ENCODE measurements at regions not wholly inside any gene's neighbourhood (a gene's known extent, or its start where the extent isn't known, plus 50 kb on each side); places are given as distances from the start of the nearest gene placed in this dataset.

DNA sequence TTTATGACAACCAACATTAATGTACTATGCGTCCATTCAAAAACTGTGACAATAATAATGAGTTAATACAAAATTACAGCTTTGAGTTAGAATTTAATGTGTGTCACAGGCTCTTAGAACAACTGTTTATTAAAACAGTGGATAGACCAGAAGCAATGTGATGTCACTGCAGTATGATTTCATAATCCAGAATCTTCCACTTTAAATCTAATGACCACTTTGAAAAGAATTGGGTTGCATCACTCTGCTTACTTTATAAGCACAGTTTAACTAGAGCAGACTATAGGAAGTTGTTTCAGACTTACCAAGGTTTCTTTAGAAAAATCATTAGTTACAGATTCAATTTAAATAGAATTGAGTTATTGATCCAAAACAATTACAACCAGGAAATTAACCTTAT lies 758.5 kb downstream of the KCTD8 start:
- 89 to 91% methylated on average over 1 of the region's 1 CpG for WGBS, 2 donors
- ATAC-seq (ENCODE audit: low FRiP score) (no peak), DNase-seq (no peak)
- intact Hi-C loops (cut with DNase I): no loop called here
- H3K4me3 ChIP-seq (ENCODE audit: low read length in 2 of 2): no peak overlapping the region
- H3K4me1 ChIP-seq (ENCODE audit: control insufficient read depth in 1 of 2, insufficient read depth in 2 of 2, low read length in 2 of 2): no peaks in the 10 kb centered on the region
- no peak overlapping the region for H3K27ac ChIP-seq (ENCODE audit: low read depth in 1 of 2, low read length in 2 of 2)
- no peaks in the 10 kb centered on the region for H3K36me3 ChIP-seq (ENCODE audit: control insufficient read depth in 1 of 2, insufficient read depth in 2 of 2, low read length in 1 of 2)
- H3K9me3 ChIP-seq (ENCODE audit: control insufficient read depth, low read length): no peaks in the 10 kb centered on the region
- H3K27me3 ChIP-seq (ENCODE audit: control insufficient read depth in 1 of 2, insufficient read depth in 2 of 2, low read length in 1 of 2): no peaks in the 10 kb centered on the region

DNA sequence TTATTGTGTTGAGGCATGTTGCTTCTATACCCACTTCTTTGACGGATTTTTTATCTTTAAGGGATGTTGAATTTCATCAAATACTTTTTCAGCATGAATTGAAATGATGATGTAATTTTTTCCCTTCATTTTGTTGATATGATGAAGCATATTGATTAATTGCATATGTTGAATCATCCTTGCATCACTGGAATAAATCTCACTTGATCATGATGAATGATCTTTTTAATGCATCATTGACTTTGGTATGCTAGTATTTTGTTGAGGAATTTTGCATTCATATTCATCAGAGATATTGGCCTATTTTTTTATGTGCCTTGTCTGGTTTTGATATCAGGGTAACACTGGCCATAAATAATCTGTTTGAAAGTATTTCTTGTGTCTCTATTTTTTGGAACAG lies 754.7 kb downstream of the KCTD8 start:
- intact Hi-C loops (cut with DNase I): no loop called here
- Histone ChIP-seq H3K27me3 (ENCODE audit: control insufficient read depth in 1 of 2, insufficient read depth in 2 of 2, low read length in 1 of 2) (no peaks in the 10 kb centered on the region), H3K9me3 (ENCODE audit: control insufficient read depth, low read length) (no peaks in the 10 kb centered on the region), H3K36me3 (ENCODE audit: control insufficient read depth in 1 of 2, insufficient read depth in 2 of 2, low read length in 1 of 2) (no peaks in the 10 kb centered on the region), H3K27ac (ENCODE audit: low read depth in 1 of 2, low read length in 2 of 2) (no peak overlapping the region), H3K4me3 (ENCODE audit: low read length in 2 of 2) (no peak overlapping the region), H3K4me1 (ENCODE audit: control insufficient read depth in 1 of 2, insufficient read depth in 2 of 2, low read length in 2 of 2) (no peaks in the 10 kb centered on the region)
- DNase-seq (no peak), ATAC-seq (ENCODE audit: low FRiP score) (no peak)
- 28 to 33% methylated on average over 1 of the region's 1 CpG for WGBS, 2 donors

DNA sequence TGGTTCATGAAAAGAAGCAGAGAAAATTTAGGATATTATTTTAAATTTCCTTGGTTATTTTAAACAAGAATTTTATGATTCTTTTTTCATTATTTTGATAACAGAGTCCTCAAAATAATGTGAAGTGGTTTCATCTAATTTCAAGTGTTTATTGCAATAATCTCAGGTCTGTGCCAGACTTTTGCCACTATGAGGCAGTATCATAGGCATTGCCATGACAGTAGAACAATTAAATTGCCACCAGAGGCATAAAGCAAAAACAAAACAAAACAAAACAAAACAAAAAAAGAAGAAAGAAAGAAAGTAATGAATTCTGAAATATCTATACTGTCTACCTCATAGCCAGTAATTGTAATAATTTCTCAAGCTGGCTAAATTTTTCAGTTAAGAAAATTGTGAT lies 739.2 kb downstream of the KCTD8 start:
- Histone ChIP-seq H3K9me3 (ENCODE audit: control insufficient read depth, low read length) (peaks cover 2% of the 10 kb centered on the region), H3K27me3 (ENCODE audit: control insufficient read depth in 1 of 2, insufficient read depth in 2 of 2, low read length in 1 of 2) (no peaks in the 10 kb centered on the region), H3K4me3 (ENCODE audit: low read length in 2 of 2) (no peak overlapping the region), H3K27ac (ENCODE audit: low read depth in 1 of 2, low read length in 2 of 2) (no peak overlapping the region), H3K4me1 (ENCODE audit: control insufficient read depth in 1 of 2, insufficient read depth in 2 of 2, low read length in 2 of 2) (no peaks in the 10 kb centered on the region), H3K36me3 (ENCODE audit: control insufficient read depth in 1 of 2, insufficient read depth in 2 of 2, low read length in 1 of 2) (no peaks in the 10 kb centered on the region)
- no peak for ATAC-seq (ENCODE audit: low FRiP score)
- intact Hi-C loops (cut with DNase I): no loop called here
- no peak for DNase-seq

DNA sequence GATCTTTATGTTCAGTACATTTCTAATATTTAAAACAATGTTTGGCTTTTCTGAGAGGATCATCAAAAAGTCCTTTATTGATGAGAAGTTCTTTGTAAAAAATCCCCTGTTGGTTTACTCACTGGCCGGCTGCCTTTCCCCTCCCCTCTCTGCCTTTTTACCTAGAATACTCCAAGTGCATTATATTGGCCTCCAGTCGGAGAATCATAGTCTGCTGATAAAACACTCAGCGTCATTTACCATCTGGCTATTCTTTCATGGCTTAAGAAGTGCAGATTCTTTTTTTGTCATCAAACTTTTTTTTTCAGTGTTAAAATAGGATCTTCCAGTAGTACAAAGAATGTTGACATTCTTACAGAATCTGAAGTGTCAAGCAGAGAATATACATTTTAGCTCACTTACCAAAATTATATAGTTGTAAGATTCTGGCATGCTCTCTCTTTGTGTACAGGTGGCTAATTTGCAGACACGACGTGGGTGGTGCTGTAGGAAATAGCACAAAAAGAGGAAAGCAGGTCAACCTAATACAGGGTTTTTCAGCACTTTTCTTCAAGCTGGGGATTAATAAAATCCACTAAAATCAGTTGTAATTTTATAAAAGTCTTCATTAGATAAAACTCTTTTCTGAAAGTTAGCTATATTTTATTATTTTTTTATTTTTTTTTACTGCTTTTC lies 731.8 kb downstream of the KCTD8 start:
- no peaks in the 10 kb centered on the region for H3K9me3 ChIP-seq (ENCODE audit: control insufficient read depth, low read length)
- intact Hi-C loops (cut with DNase I): no loop called here
- no peaks in the 10 kb centered on the region for H3K36me3 ChIP-seq (ENCODE audit: control insufficient read depth in 1 of 2, insufficient read depth in 2 of 2, low read length in 1 of 2)
- H3K4me3 ChIP-seq (ENCODE audit: low read length in 2 of 2): no peak overlapping the region
- no peak for DNase-seq
- no peak overlapping the region for H3K27ac ChIP-seq (ENCODE audit: low read depth in 1 of 2, low read length in 2 of 2)
- H3K4me1 ChIP-seq (ENCODE audit: control insufficient read depth in 1 of 2, insufficient read depth in 2 of 2, low read length in 2 of 2): no peaks in the 10 kb centered on the region
- no peaks in the 10 kb centered on the region for H3K27me3 ChIP-seq (ENCODE audit: control insufficient read depth in 1 of 2, insufficient read depth in 2 of 2, low read length in 1 of 2)
- WGBS, 2 donors: 57 to 62% methylated on average over 5 of the region's 5 CpGs
- ATAC-seq (ENCODE audit: low FRiP score): no peak

DNA sequence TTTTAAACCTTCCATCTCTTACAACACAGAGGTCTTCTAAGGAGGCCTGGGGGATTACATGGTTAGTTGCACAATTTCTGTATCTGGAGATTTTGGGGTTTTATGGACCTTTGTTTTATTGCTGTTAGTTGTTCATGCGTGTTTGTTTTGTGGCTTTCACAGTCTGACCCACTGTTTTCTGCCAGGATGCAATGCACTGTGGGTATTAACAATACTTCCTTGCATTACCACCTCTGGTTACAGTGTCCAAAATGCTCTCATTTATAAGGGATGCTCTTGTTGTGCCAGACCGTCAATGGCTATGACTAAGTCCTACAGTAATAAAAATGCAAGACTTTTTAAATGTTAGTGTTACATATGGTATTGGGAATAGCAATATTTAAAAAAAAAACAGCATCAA lies 730.2 kb downstream of the KCTD8 start:
- 87 to 90% methylated on average over 2 of the region's 2 CpGs for WGBS, 2 donors
- intact Hi-C loops (cut with DNase I): no loop called here
- no peaks in the 10 kb centered on the region for H3K9me3 ChIP-seq (ENCODE audit: control insufficient read depth, low read length)
- H3K27me3 ChIP-seq (ENCODE audit: control insufficient read depth in 1 of 2, insufficient read depth in 2 of 2, low read length in 1 of 2): no peaks in the 10 kb centered on the region
- H3K27ac ChIP-seq (ENCODE audit: low read depth in 1 of 2, low read length in 2 of 2): no peak overlapping the region
- H3K4me1 ChIP-seq (ENCODE audit: control insufficient read depth in 1 of 2, insufficient read depth in 2 of 2, low read length in 2 of 2): no peaks in the 10 kb centered on the region
- no peak overlapping the region for H3K4me3 ChIP-seq (ENCODE audit: low read length in 2 of 2)
- DNase-seq (no peak), ATAC-seq (ENCODE audit: low FRiP score) (no peak)
- H3K36me3 ChIP-seq (ENCODE audit: control insufficient read depth in 1 of 2, insufficient read depth in 2 of 2, low read length in 1 of 2): no peaks in the 10 kb centered on the region

DNA sequence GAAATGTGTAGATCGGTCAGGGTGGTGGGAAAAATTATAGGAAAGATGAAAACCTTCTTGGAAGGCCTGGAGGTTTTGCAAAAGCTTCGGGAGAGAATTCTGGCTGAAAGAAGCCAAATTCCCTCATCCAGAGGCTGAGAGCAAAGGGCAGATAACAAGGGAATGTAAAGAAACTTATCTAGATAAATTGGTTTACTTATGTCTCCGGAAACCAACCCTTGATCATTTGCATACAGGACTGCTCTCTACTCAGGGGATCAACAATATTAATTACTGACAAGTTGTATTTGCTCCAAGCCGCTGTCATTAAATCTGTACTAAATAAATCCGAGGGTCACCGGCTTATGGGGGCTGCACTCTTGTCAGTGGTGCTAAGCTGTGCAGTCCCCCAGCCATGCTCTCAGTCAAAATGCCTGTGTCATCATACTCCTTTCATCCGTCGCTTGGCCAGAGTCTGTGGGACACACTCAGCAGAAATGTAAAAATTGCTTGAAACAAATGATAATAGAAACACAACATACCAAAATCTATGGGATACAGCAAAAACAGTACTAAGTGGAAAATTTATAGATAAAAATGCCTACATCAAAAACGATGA lies 715.7 kb downstream of the KCTD8 start:
- H3K9me3 ChIP-seq (ENCODE audit: control insufficient read depth, low read length): no peaks in the 10 kb centered on the region
- no peak for ATAC-seq (ENCODE audit: low FRiP score)
- H3K27me3 ChIP-seq (ENCODE audit: control insufficient read depth in 1 of 2, insufficient read depth in 2 of 2, low read length in 1 of 2): no peaks in the 10 kb centered on the region
- H3K4me1 ChIP-seq (ENCODE audit: control insufficient read depth in 1 of 2, insufficient read depth in 2 of 2, low read length in 2 of 2): no peaks in the 10 kb centered on the region
- 32 to 38% methylated on average over 9 of the region's 9 CpGs for WGBS, 2 donors
- no peak overlapping the region for H3K4me3 ChIP-seq (ENCODE audit: low read length in 2 of 2)
- H3K27ac ChIP-seq (ENCODE audit: low read depth in 1 of 2, low read length in 2 of 2): no peak overlapping the region
- intact Hi-C loops (cut with DNase I): no loop called here
- H3K36me3 ChIP-seq (ENCODE audit: control insufficient read depth in 1 of 2, insufficient read depth in 2 of 2, low read length in 1 of 2): no peaks in the 10 kb centered on the region
- DNase-seq: no peak

DNA sequence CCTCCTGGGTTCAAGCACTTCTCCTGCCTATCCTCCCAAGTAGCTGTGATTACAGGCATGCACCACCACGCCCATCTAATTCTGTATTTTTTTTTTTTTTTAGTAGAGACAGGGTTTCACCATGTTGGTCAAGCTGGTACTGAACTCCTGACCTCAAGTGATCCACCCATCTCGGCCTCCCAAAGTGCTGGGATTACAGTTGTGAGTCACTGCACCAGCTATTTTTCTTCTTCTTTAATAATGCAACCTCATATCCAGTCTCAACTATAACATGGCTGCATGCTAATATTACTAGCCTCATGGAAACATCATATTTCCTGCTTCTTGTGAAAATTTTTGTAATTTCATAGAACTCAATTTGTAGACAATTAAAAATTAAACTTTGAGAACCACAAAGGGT lies 706.5 kb downstream of the KCTD8 start:
- DNase-seq (no peak), ATAC-seq (ENCODE audit: low FRiP score) (no peak)
- Histone ChIP-seq H3K4me1 (ENCODE audit: control insufficient read depth in 1 of 2, insufficient read depth in 2 of 2, low read length in 2 of 2) (no peaks in the 10 kb centered on the region), H3K9me3 (ENCODE audit: control insufficient read depth, low read length) (no peaks in the 10 kb centered on the region), H3K27me3 (ENCODE audit: control insufficient read depth in 1 of 2, insufficient read depth in 2 of 2, low read length in 1 of 2) (no peaks in the 10 kb centered on the region), H3K27ac (ENCODE audit: low read depth in 1 of 2, low read length in 2 of 2) (no peak overlapping the region), H3K4me3 (ENCODE audit: low read length in 2 of 2) (no peak overlapping the region), H3K36me3 (ENCODE audit: control insufficient read depth in 1 of 2, insufficient read depth in 2 of 2, low read length in 1 of 2) (no peaks in the 10 kb centered on the region)
- WGBS, 2 donors: 69 to 80% methylated on average over 2 of the region's 2 CpGs
- intact Hi-C loops (cut with DNase I): no loop called here

DNA sequence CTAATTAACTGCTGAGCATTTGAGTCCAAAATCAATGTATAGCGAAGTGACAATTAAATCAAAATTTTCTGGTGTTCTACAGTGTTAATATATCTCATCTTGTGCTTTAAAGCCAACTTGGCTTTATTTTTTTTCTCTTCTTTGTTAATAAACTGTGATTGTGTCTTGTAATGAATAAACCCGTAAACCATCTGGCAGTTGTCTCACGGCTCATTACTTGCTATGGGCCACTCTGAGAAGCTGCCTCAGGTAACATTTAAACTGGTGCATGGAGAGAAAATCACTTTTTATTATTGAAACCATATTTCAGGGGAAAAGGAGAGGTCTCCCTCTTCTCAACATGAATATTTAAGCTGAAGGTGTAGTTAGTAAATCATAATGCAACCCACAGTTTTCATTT lies 694.0 kb downstream of the KCTD8 start:
- H3K27ac ChIP-seq (ENCODE audit: low read depth in 1 of 2, low read length in 2 of 2): no peak overlapping the region
- H3K4me3 ChIP-seq (ENCODE audit: low read length in 2 of 2): no peak overlapping the region
- intact Hi-C loops (cut with DNase I): no loop called here
- no peak for DNase-seq
- no peaks in the 10 kb centered on the region for H3K36me3 ChIP-seq (ENCODE audit: control insufficient read depth in 1 of 2, insufficient read depth in 2 of 2, low read length in 1 of 2)
- H3K4me1 ChIP-seq (ENCODE audit: control insufficient read depth in 1 of 2, insufficient read depth in 2 of 2, low read length in 2 of 2): no peaks in the 10 kb centered on the region
- H3K27me3 ChIP-seq (ENCODE audit: control insufficient read depth in 1 of 2, insufficient read depth in 2 of 2, low read length in 1 of 2): no peaks in the 10 kb centered on the region
- 89% methylated on average over 3 of the region's 3 CpGs for WGBS, 2 donors
- H3K9me3 ChIP-seq (ENCODE audit: control insufficient read depth, low read length): no peaks in the 10 kb centered on the region
- no peak for ATAC-seq (ENCODE audit: low FRiP score)

DNA sequence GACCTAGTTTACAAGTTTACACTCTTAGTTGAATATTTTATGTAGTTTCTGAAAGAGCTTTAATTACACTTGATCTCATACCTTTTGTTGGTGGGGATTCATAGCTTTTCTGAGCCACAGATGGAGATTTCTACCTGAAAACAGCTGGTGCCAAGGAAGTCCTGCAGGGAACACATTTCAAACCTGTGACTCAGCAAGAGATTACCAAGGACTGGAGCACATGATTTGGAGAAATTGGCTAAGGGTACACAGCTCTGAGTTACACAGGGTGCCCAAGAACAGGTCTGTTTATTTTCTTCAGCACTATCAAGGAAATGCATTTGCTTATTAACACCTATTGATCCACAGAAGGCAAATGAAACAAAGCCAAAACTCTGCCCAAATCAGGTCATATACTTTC lies 691.5 kb downstream of the KCTD8 start:
- no peaks in the 10 kb centered on the region for H3K36me3 ChIP-seq (ENCODE audit: control insufficient read depth in 1 of 2, insufficient read depth in 2 of 2, low read length in 1 of 2)
- intact Hi-C loops (cut with DNase I): no loop called here
- ATAC-seq (ENCODE audit: low FRiP score) (no peak), DNase-seq (no peak)
- H3K27me3 ChIP-seq (ENCODE audit: control insufficient read depth in 1 of 2, insufficient read depth in 2 of 2, low read length in 1 of 2): no peaks in the 10 kb centered on the region
- H3K27ac ChIP-seq (ENCODE audit: low read depth in 1 of 2, low read length in 2 of 2): no peak overlapping the region
- H3K4me3 ChIP-seq (ENCODE audit: low read length in 2 of 2): no peak overlapping the region
- H3K9me3 ChIP-seq (ENCODE audit: control insufficient read depth, low read length): no peaks in the 10 kb centered on the region
- no peaks in the 10 kb centered on the region for H3K4me1 ChIP-seq (ENCODE audit: control insufficient read depth in 1 of 2, insufficient read depth in 2 of 2, low read length in 2 of 2)

Data from aorta (tissue), 5 donors.